Keratinocyte (primary cell): ENCODE measurements at regions not wholly inside any gene's neighbourhood (a gene's known extent, or its start where the extent isn't known, plus 50 kb on each side); places are given as distances from the start of the nearest gene placed in this dataset.

Source experiments
- CTCF ChIP-seq, 3 experiments: IDR thresholded peaks in 1 of 3; conservative IDR thresholded peaks in 1 of 3; optimal IDR thresholded peaks in 1 of 3; 2 replicates in 2 of 3; 3 replicates in 1 of 3; pipeline versions ENCODE3 to v1.5.1; 2011; ENCODE audit warnings: low read length in 3 of 3, mild to moderate bottlenecking in 3 of 3, moderate library complexity in 2 of 3, control low read depth in 1 of 3, inconsistent platforms in 1 of 3; ENCODE audit not compliant: insufficient read depth in 2 of 3; ENCODE audit errors: extremely low read depth in 1 of 3
- EZH2 ChIP-seq: IDR thresholded peaks from one replicate; pipeline ENCODE4 v1.6.1; 2012; ENCODE audit warnings: inconsistent platforms, mild to moderate bottlenecking, low read length, moderate library complexity

- TF ChIP-seq CTCF (optimal IDR thresholded peaks at IDR 0.05 in 1 of 3, IDR thresholded peaks at IDR 0.05 in 1 of 3, conservative IDR thresholded peaks at IDR 0.05 in 1 of 3; ENCODE audit: extremely low read depth in 1 of 3, insufficient read depth in 2 of 3, low read length in 3 of 3) (no peak), EZH2 (no peak)
Observed at GRCh38 chr6:15020119-15020770, 225.6 kb upstream of the JARID2 start.
